Activated naive CD8-positive, alpha-beta T cell treated with anti-CD3 and anti-CD28 coated beads, Interleukin-2, amount 10 ng/mL, durations not matched to agents 7 days and 5 days (primary cell): ENCODE measurements at regions not wholly inside any gene's neighbourhood (a gene's known extent, or its start where the extent isn't known, plus 50 kb on each side); places are given as distances from the start of the nearest gene placed in this dataset.
"Not testable (repeated sequence)": the region's sequence is repeated elsewhere in the genome, so short reads cannot be mapped to it uniquely, and the experiment has no call there.

Experiments
- ATAC-seq: fragments of 150-1000 bp; cut with Tn5 transposase; one replicate; pipeline ENCODE4 v1.10.0; 2021; ENCODE audit warnings: low read depth, moderate library complexity
- POLR2A ChIA-PET: fragments of 350-600 bp; sonication (Branson Sonifier 250); formaldehyde crosslinking; loops from one replicate; lab custom pipeline; 2021; ENCODE audit warnings: antibody characterized with exemption; lab: Charles Lee
- DNase-seq: peaks from one replicate; pipeline ENCODE4 v3.0.0; 2021
- H3K27ac Mint-ChIP-seq: one replicate; pipeline ENCODE4 v1.8.0; 2022; ENCODE audit warnings: mild to moderate bottlenecking, mixed read lengths
- H3K27me3 Mint-ChIP-seq: one replicate; pipeline ENCODE4 v1.8.0; 2022; ENCODE audit warnings: mild to moderate bottlenecking, moderate library complexity, mixed read lengths
- H3K36me3 Mint-ChIP-seq: one replicate; pipeline ENCODE4 v1.8.0; 2021; ENCODE audit warnings: mild to moderate bottlenecking, mixed read lengths
- H3K4me1 Mint-ChIP-seq: one replicate; pipeline ENCODE4 v1.8.0; 2021; ENCODE audit warnings: mixed read lengths
- H3K4me3 Mint-ChIP-seq: one replicate; pipeline ENCODE4 v1.8.0; 2022; ENCODE audit warnings: mild to moderate bottlenecking, moderate library complexity, mixed read lengths
- H3K9me3 Mint-ChIP-seq: one replicate; pipeline ENCODE4 v1.8.0; 2021; ENCODE audit warnings: mixed read lengths

DNA sequence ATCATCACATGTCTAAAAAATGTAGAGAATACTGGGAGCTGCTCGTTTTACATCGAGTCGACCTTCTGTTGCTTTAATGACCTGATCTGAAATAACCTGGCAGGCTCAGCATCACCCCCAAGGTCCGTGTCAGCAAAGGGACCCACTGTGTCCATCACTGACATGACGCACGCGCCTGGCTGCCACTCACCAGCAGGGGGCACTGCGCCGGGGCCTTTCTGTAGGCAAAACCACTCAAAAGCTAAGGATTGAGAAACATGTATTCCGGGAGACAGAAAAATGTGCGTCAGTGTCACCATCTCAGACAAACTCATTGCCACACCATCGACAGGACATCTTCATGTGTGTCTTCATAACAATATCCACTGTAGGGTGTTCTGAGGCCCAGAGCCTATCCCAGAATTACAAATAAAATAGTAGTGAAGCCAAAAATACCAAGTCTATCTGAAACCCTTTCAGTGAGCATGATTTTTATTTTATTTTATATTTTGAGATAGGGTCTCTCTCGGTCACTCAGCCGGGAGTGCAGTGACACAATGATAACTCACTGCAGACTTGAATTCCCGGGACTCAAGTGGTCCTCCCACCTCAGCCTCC is 130.3 kb upstream of the LSM14A start:
- ATAC-seq (no peak), DNase-seq (peak; percentile 79)
- Mint-ChIP-seq H3K9me3 (peaks cover 6% of the 10 kb centered on the region), H3K4me3 (no peak overlapping the region), H3K36me3 (no peaks in the 10 kb centered on the region), H3K4me1 (no peaks in the 10 kb centered on the region), H3K27ac (no peak overlapping the region), H3K27me3 (peaks cover 3% of the 10 kb centered on the region)
- POLR2A ChIA-PET, result no interaction called here

DNA sequence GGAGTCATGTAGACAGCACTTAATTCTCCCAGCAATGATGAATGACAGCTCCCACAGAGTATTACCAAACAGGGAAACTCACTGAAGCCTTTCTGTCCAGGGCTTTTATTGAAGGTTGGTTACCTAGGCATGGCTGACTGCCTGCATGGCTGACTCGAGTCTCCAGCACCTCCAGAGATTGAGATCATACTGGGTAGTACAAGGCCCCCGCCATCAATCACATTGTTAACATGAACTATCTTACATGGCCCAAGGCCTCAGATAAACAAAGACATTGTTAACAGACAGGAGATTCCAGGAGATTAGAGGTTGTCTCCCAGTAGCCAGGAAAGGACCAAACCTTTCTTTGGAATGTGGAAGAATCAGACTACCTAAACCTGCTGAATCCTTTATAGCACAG is 128.3 kb upstream of the LSM14A start:
- Mint-ChIP-seq H3K27ac (no peak overlapping the region), H3K4me1 (no peaks in the 10 kb centered on the region), H3K9me3 (peaks cover 6% of the 10 kb centered on the region), H3K4me3 (no peak overlapping the region), H3K36me3 (no peaks in the 10 kb centered on the region), H3K27me3 (peaks cover 3% of the 10 kb centered on the region)
- POLR2A ChIA-PET, result no interaction called here
- ATAC-seq, result no peak
- no peak for DNase-seq

DNA sequence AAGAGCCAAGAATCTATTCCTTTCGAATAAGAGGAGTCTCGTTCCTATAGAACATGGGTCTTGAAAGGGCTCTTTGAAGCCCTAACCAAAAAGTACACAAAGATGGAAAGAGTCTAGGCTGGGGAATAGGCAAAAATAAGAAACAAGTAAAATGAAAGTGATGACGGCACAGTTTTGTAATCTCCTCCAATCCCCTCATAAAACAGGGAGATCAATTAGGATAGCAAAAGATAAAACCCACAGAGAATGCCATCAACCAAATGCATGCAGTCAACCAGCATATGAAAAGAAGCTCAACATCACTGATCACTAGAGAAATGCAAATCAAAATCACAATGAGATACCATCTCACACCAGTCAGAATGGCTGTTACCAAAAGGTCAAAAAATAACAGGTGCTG is 122.4 kb upstream of the LSM14A start:
- no peak for ATAC-seq
- POLR2A ChIA-PET, result no interaction called here
- no peaks in the 10 kb centered on the region for H3K36me3 Mint-ChIP-seq
- no peaks in the 10 kb centered on the region for H3K9me3 Mint-ChIP-seq
- DNase-seq, result no peak
- H3K4me3 Mint-ChIP-seq, result no peak overlapping the region
- H3K27ac Mint-ChIP-seq, result no peak overlapping the region
- no peaks in the 10 kb centered on the region for H3K4me1 Mint-ChIP-seq
- peaks cover 4% of the 10 kb centered on the region for H3K27me3 Mint-ChIP-seq

DNA sequence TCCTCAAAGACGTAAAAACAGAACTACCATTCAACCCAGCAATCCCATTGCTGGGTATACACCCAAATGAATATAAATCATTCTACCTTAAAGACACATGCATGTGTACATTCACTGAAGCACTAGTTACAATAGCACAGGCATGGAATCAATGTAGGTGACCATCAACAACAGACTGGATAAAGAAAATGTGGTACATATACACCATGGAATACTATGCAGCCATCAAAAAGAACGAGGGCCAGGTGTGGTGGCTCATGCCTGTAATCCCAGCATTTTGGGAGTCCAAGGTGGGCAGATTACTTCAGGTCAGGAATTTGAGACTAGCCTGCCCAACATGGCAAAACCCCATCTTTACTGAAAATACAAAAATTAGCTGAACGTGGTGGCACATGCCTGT is 121.9 kb upstream of the LSM14A start:
- H3K27me3 Mint-ChIP-seq, POLR2A ChIA-PET: not testable (repeated sequence)

DNA sequence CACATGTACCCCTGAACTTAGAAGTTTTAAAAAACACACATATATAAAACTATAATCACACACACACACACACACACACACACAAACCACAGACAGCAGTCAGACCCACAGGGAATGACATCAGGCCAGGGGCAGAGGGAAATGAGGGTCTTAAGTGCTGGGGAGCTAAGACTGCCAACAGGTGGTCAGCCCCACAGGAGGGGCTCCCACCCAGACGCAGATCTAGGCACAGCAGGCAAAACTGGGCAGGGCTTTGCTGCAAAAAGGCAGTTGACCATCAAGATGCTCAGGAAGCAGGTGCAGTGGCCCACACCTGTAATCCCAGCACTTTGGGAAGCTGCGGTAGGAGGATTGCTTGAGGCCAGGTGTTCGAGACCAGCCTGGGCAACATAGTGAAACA is 121.0 kb upstream of the LSM14A start:
- no peak overlapping the region for H3K4me3 Mint-ChIP-seq
- ATAC-seq (no peak), DNase-seq (no peak)
- H3K27ac Mint-ChIP-seq, result no peak overlapping the region
- H3K9me3 Mint-ChIP-seq, result no peaks in the 10 kb centered on the region
- H3K4me1 Mint-ChIP-seq, result no peaks in the 10 kb centered on the region
- H3K36me3 Mint-ChIP-seq, result no peaks in the 10 kb centered on the region
- POLR2A ChIA-PET, result no interaction called here
- H3K27me3 Mint-ChIP-seq, result peaks cover 4% of the 10 kb centered on the region

More for the DNA sequence above, 121.9 kb upstream of the LSM14A start:
- not testable (repeated sequence) for H3K27ac Mint-ChIP-seq, ATAC-seq, H3K9me3 Mint-ChIP-seq, H3K4me1 Mint-ChIP-seq, DNase-seq, H3K36me3 Mint-ChIP-seq, H3K4me3 Mint-ChIP-seq

DNA sequence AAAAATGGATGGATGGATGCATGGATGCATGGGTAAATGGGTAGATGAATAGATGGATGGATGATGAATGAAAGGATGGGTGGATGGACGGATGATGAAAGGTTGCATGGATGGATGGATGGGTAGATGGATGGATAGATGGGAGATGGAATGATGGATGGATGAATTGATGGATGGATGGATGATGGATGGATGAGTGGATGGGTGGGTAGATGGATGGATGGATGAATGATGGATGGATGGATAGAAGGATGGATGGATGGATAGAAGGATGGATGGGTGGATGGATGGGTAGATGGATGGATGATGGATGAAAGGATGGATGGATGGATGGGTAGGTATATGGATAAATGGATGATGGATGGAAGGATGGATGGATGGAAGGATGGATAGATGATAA is 115.1 kb upstream of the LSM14A start:
- no peak overlapping the region for H3K4me3 Mint-ChIP-seq
- H3K4me1 Mint-ChIP-seq, result no peaks in the 10 kb centered on the region
- no peak for DNase-seq
- peaks cover 7% of the 10 kb centered on the region for H3K27me3 Mint-ChIP-seq
- POLR2A ChIA-PET, result no interaction called here
- no peaks in the 10 kb centered on the region for H3K36me3 Mint-ChIP-seq
- no peaks in the 10 kb centered on the region for H3K9me3 Mint-ChIP-seq
- no peak for ATAC-seq
- no peak overlapping the region for H3K27ac Mint-ChIP-seq

DNA sequence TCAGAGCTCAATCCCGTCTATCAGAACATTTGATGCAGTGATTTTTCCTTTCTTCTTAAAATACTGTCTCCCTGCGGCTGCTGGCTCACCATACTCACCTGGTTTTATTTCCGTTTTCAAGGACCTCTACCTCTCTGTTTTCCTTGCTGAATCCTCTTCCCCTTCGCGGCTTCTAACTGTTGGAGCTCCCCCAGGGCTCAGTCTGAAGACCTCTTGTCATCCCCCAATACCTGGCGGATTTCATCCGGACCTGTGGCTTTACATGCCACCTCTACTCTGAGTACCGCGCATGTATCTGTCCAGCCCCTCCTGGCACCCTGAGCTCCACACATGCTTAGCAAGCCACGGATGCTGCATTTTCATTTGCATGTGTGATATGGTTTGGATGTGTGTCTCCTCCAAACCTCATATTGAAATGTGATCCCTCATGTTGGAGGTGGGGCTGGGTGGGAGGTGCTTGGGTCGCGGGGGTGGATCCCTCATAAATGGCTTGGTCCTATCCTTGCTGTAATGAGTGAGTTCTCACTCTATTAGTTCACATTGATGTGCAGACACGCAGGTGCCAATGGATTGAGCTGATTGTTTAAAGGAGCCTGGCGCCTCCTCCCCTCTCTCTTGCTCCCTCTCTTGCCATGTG is 106.2 kb upstream of the LSM14A start:
- POLR2A ChIA-PET, result no interaction called here
- Mint-ChIP-seq H3K4me3 (no peak overlapping the region), H3K4me1 (no peaks in the 10 kb centered on the region), H3K36me3 (no peaks in the 10 kb centered on the region), H3K27me3 (peaks cover 11% of the 10 kb centered on the region), H3K9me3 (no peaks in the 10 kb centered on the region), H3K27ac (no peak overlapping the region)
- ATAC-seq, result no peak
- DNase-seq, result no peak

DNA sequence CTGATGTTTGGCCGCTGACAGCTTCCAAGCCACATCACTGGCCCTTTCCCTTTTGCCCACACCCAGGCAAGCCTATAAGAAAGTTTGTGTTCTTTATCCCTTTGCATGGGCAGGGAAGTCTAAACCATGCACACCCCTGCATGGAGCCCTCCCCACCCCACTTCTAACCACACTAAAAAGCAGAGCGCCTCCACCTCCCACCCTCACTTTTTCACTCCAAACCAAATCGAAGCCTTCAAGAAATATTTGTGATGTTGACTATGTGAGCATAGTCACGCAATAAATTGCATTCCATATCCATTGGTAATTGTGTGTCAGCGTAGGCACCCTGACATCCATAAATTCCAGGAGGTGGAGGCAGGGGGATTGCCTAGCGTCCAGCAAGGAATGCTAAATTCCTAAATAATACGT is 104.4 kb upstream of the LSM14A start:
- Mint-ChIP-seq H3K4me3 (no peak overlapping the region), H3K4me1 (no peaks in the 10 kb centered on the region), H3K27me3 (peaks cover 13% of the 10 kb centered on the region), H3K36me3 (no peaks in the 10 kb centered on the region), H3K27ac (no peak overlapping the region), H3K9me3 (no peaks in the 10 kb centered on the region)
- ATAC-seq, result no peak
- DNase-seq, result no peak
- POLR2A ChIA-PET, result no interaction called here

DNA sequence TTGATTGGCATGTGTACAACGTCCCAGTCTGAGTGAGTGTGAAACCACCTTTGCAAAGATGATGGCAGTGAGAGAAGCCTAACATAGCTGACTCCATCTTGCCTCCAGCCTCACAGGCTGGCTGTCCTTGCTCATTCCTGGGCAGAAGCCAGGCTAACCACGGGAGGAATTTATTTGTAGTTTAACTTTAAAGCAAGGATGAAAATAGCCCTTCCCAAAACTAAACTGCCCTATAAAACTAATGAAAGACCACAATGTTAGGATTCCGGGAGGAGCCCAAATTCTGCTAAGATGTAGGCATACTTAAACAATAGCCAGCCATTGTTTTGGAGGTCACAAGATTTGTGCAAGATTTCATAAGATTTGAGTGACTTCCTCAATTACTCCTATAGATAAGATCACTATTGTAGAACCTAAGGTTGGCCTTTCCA is 96.6 kb upstream of the LSM14A start:
- Mint-ChIP-seq H3K4me3 (no peak overlapping the region), H3K36me3 (no peaks in the 10 kb centered on the region), H3K9me3 (no peaks in the 10 kb centered on the region), H3K27me3 (peaks cover 8% of the 10 kb centered on the region), H3K4me1 (no peaks in the 10 kb centered on the region), H3K27ac (no peak overlapping the region)
- POLR2A ChIA-PET, result no interaction called here
- DNase-seq (no peak), ATAC-seq (no peak)

DNA sequence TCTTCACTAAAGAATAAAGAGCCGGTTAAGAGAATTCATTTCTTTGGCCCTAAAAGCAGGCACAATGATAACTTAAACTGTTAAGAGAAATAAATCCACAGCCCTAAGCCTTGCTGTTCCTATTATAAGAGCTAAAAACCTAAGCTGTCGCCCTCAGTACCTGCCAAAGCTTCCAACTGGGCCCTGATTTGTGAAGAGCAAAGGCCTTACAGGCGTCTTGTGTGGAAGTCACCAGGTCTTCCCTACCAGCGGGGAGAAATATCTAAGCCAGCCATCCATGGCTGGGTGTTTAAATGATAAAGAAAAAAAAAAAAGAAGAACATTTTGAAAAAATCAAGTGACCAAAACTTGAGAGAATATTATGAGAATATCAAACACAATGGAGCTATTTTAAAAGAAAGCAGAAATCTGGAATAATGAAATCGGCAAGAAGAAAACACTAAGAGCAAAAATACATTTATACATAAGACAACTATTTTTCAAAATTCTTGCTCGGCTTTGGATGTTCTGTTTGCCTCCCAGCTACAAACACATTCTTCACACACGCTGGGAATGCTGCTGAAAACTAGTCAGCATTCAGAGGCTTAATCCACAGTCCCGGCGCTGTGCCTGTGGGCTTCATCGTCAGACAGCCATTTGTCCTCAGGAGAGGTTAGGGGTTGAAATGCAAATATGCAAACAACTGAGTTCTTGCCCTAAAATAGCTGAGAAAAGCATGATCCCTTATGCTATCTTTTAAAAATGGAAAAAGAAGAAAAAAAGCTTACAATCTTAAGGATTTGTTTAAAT is 89.8 kb upstream of the LSM14A start:
- DNase-seq, result no peak
- Mint-ChIP-seq H3K4me1 (no peaks in the 10 kb centered on the region), H3K9me3 (peaks cover 2% of the 10 kb centered on the region), H3K27me3 (peaks cover 11% of the 10 kb centered on the region), H3K36me3 (no peaks in the 10 kb centered on the region), H3K27ac (no peak overlapping the region), H3K4me3 (no peak overlapping the region)
- no peak for ATAC-seq
- POLR2A ChIA-PET, result no interaction called here

DNA sequence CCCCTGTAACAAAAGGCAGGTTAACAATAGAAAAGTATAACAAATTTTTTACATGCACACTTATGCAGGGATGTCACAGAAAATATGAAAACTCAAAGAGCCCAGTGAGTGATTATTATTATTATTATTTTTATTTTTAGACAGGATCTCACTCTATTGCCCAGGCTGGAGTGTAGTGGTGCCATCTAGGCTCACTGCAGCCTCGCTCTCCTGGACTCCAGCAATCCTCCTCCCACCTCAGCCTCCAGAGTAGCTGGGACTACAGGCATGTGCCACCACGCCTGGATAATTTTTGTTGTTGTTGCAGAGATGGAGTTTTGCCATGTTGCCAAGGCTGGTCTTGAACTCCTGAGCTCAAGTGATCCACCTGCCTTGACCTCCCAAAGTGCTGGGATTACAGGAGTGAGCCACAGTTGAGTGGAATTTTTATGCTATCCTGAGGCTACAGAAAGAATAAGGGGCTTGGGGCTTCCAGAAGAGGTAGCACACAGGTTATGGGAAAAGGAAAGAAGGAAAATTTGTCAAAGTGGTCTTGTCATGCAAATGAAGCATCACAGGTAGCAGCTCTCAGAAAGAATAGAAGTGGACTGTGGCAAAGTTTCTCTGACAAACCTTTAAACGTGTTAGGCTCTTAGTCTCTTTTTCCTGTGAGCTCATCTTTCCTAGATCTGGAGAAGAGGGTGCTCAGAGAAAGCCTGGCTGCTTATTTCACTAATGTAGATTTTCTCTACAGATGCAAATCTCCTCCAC is 87.7 kb upstream of the LSM14A start:
- H3K4me3 Mint-ChIP-seq, result no peak overlapping the region
- POLR2A ChIA-PET, result no interaction called here
- DNase-seq (no peak), ATAC-seq (no peak)
- H3K9me3 Mint-ChIP-seq, result peaks cover 2% of the 10 kb centered on the region
- no peaks in the 10 kb centered on the region for H3K4me1 Mint-ChIP-seq
- H3K36me3 Mint-ChIP-seq, result no peaks in the 10 kb centered on the region
- H3K27me3 Mint-ChIP-seq, result peaks cover 11% of the 10 kb centered on the region
- no peak overlapping the region for H3K27ac Mint-ChIP-seq

DNA sequence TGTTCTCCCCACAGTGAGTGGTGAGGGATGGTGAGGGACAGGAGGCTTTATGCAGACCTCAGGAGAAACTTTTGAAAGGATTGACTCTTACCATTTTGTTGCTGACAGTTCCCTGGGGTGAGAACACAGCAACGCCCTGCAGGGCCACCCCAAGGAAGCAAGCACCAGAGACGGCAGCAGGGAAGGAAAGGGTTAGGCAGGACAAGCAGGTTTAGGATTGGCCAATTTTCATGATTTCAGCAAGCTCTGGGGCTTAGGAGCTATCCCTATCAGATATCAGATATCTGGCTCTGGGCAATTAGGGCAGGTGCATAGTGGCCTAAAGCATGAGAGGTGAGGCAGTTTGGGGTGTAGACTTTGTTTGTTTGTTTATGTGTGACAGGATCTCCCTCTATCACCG is 87.0 kb upstream of the LSM14A start:
- H3K4me3 Mint-ChIP-seq, result no peak overlapping the region
- POLR2A ChIA-PET, result no interaction called here

DNA sequence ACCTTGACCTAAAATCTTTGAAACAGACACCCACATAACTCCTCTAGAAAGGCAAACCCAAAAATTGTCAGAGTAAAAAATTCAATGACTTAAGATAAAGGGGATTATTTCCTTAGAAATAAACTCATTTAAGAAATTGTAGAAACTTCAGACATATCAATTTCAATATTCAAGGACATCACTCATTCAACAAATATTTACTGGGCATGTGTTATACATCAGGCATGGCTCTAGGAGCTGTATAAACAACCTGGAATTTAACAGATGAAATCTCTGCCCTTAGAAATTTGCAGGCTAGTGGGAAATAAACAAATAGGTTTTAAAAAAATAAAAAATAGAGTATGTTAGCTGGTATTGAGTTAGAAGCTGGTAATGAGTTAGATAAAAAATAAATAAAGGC is 84.0 kb upstream of the LSM14A start:
- H3K9me3 Mint-ChIP-seq, result peaks cover 2% of the 10 kb centered on the region
- peaks cover 3% of the 10 kb centered on the region for H3K27me3 Mint-ChIP-seq
- no peaks in the 10 kb centered on the region for H3K4me1 Mint-ChIP-seq
- POLR2A ChIA-PET, result no interaction called here
- no peaks in the 10 kb centered on the region for H3K36me3 Mint-ChIP-seq
- no peak overlapping the region for H3K4me3 Mint-ChIP-seq
- H3K27ac Mint-ChIP-seq, result no peak overlapping the region
- DNase-seq (no peak), ATAC-seq (no peak)

More for the DNA sequence above, 87.0 kb upstream of the LSM14A start:
- DNase-seq, result no peak
- no peak for ATAC-seq
- no peaks in the 10 kb centered on the region for H3K4me1 Mint-ChIP-seq
- peaks cover 2% of the 10 kb centered on the region for H3K9me3 Mint-ChIP-seq
- H3K27ac Mint-ChIP-seq, result no peak overlapping the region
- H3K36me3 Mint-ChIP-seq, result no peaks in the 10 kb centered on the region
- peaks cover 11% of the 10 kb centered on the region for H3K27me3 Mint-ChIP-seq
